ENCODE measurements at regions not wholly inside any gene's neighbourhood (a gene's known extent, or its start where the extent isn't known, plus 50 kb on each side); places are given as distances from the start of the nearest gene placed in this dataset.
A peak's percentile ranks its signal among the peaks of the same experiment; 100 is the strongest.

- H3K36me3 ChIP-seq (ENCODE audit: insufficient read depth, low read length), result no peaks in the 10 kb centered on the region
- H2AFZ ChIP-seq (ENCODE audit: low read length), result no peak overlapping the region
- no peaks in the 10 kb centered on the region for H3F3A ChIP-seq (ENCODE audit: low read depth)
- no peaks in the 10 kb centered on the region for H3K9me2 ChIP-seq (replicated peaks; ENCODE audit: low read depth, low read length)
- H3K4me1 ChIP-seq (ENCODE audit: insufficient read depth, low read length, poor library complexity, severe bottlenecking), result no peaks in the 10 kb centered on the region
- H3K27me3 ChIP-seq (ENCODE audit: insufficient read depth, low read length, poor library complexity, severe bottlenecking), result no peaks in the 10 kb centered on the region
- no peak overlapping the region for H3K9ac ChIP-seq (ENCODE audit: low read depth, low read length, poor library complexity, severe bottlenecking)
- TF ChIP-seq EZH2phosphoT487 (IDR thresholded peaks at IDR 0.05; ENCODE audit: borderline replicate concordance) (no peak), CTCF (conservative IDR thresholded peaks at IDR 0.05; ENCODE audit: low read length) (0 out of 2 replicates have a peak, but pooled peaks have one; percentile 11)
- no peaks in the 10 kb centered on the region for H3K9me3 ChIP-seq (ENCODE audit: insufficient read depth, low read depth, low read length)
- no peaks in the 10 kb centered on the region for H4K20me1 ChIP-seq (ENCODE audit: insufficient read depth, low read length, poor library complexity, severe bottlenecking)
- H3K4me2 ChIP-seq (ENCODE audit: low read depth, low read length, poor library complexity, severe bottlenecking), result no peak overlapping the region
- H3K79me2 ChIP-seq (ENCODE audit: insufficient read depth, low read length), result no peaks in the 10 kb centered on the region
- H3K4me3 ChIP-seq (ENCODE audit: low read length, poor library complexity, severe bottlenecking), result no peak overlapping the region
These were observed 247.3 kb upstream of the SUCLG2 start for GRCh38 chr3:67901681-67902080.

DNA sequence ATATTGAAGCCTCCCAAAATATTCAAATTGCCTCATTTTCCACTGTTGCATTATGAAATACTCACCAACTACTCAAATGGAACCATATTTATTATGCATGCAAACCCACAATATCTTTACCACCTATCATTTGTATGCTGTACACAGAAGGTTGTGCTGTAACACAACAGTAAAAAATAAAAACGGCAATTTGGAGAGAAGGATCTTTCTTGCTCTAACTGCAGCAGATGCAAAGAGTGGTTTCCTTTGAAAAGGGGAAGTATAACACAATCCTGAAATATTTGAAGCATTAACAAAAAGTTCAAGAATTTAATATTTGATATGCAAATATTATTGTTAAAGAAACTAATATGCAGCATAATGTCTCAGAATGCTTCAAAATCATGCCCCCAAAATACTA, 244.5 kb upstream of the SUCLG2 start:
- H3K9me3 ChIP-seq (ENCODE audit: insufficient read depth, low read depth, low read length), result no peaks in the 10 kb centered on the region
- H2AFZ ChIP-seq (ENCODE audit: low read length), result no peak overlapping the region
- H3K4me3 ChIP-seq (ENCODE audit: low read length, poor library complexity, severe bottlenecking), result no peak overlapping the region
- no peaks in the 10 kb centered on the region for H3K4me1 ChIP-seq (ENCODE audit: insufficient read depth, low read length, poor library complexity, severe bottlenecking)
- no peaks in the 10 kb centered on the region for H3K9me2 ChIP-seq (replicated peaks; ENCODE audit: low read depth, low read length)
- no peaks in the 10 kb centered on the region for H4K20me1 ChIP-seq (ENCODE audit: insufficient read depth, low read length, poor library complexity, severe bottlenecking)
- H3K27me3 ChIP-seq (ENCODE audit: insufficient read depth, low read length, poor library complexity, severe bottlenecking), result no peaks in the 10 kb centered on the region
- H3F3A ChIP-seq (ENCODE audit: low read depth), result no peaks in the 10 kb centered on the region
- TF ChIP-seq CTCF (conservative IDR thresholded peaks at IDR 0.05; ENCODE audit: low read length) (no peak), EZH2phosphoT487 (IDR thresholded peaks at IDR 0.05; ENCODE audit: borderline replicate concordance) (no peak)
- H3K79me2 ChIP-seq (ENCODE audit: insufficient read depth, low read length), result no peaks in the 10 kb centered on the region
- H3K9ac ChIP-seq (ENCODE audit: low read depth, low read length, poor library complexity, severe bottlenecking), result no peak overlapping the region
- H3K4me2 ChIP-seq (ENCODE audit: low read depth, low read length, poor library complexity, severe bottlenecking), result no peak overlapping the region
- H3K36me3 ChIP-seq (ENCODE audit: insufficient read depth, low read length), result no peaks in the 10 kb centered on the region

DNA sequence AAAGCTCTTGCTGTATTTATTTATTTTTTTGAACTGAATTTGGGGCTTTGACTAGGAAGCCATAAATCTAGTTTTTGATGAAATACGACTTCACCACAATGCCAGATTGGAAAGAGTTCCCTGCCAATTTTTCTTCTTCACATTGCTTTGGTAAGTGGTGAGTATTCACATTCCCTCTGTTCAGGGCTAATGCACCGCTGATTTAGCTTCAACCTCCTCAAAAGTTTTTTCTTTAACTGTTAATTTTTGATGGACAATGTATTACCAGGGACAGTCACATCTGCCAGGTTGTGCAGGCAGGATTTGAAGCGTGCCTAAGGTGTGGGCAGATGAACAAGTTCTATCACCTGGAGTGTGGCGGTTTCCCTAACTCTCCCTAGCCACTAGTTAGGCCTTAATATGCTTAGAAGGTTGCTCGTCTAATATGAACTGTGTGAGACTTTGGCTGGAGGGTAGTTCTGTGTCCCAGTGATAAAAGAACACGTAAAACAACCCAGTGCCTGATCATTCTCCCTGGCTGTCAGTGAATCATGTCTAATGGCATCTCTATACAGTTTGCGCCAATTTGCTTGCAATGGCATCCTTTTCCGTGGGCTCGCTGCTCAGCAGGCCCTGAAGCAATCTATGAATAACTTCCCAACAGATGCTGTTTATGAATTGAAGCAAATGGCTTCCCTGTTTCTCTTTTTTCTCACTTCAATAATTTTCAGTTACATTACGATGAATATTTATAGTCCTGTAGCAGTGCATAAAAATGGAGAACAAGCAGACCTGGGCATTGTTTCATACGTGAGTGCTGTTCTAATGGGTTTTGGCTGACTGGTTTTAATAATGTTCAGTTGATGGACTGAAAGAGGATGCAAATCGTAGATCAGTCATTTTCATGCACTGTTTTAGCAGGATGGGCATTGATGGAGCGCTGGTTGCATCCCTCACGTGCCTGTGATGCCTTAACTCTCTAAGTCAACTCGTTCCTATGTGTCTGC, 243.2 kb upstream of the SUCLG2 start:
- no peaks in the 10 kb centered on the region for H3K9me3 ChIP-seq (ENCODE audit: insufficient read depth, low read depth, low read length)
- no peak overlapping the region for H3K4me2 ChIP-seq (ENCODE audit: low read depth, low read length, poor library complexity, severe bottlenecking)

More for the DNA sequence above, 243.2 kb upstream of the SUCLG2 start:
- no peak overlapping the region for H3K9ac ChIP-seq (ENCODE audit: low read depth, low read length, poor library complexity, severe bottlenecking)
- H3F3A ChIP-seq (ENCODE audit: low read depth), result no peaks in the 10 kb centered on the region
- no peaks in the 10 kb centered on the region for H3K79me2 ChIP-seq (ENCODE audit: insufficient read depth, low read length)
- no peaks in the 10 kb centered on the region for H3K27me3 ChIP-seq (ENCODE audit: insufficient read depth, low read length, poor library complexity, severe bottlenecking)
- TF ChIP-seq CTCF (conservative IDR thresholded peaks at IDR 0.05; ENCODE audit: low read length) (no peak), EZH2phosphoT487 (IDR thresholded peaks at IDR 0.05; ENCODE audit: borderline replicate concordance) (no peak)
- no peak overlapping the region for H2AFZ ChIP-seq (ENCODE audit: low read length)
- H3K4me1 ChIP-seq (ENCODE audit: insufficient read depth, low read length, poor library complexity, severe bottlenecking), result no peaks in the 10 kb centered on the region
- no peaks in the 10 kb centered on the region for H4K20me1 ChIP-seq (ENCODE audit: insufficient read depth, low read length, poor library complexity, severe bottlenecking)
- no peaks in the 10 kb centered on the region for H3K36me3 ChIP-seq (ENCODE audit: insufficient read depth, low read length)
- no peak overlapping the region for H3K4me3 ChIP-seq (ENCODE audit: low read length, poor library complexity, severe bottlenecking)
- H3K9me2 ChIP-seq (replicated peaks; ENCODE audit: low read depth, low read length), result no peaks in the 10 kb centered on the region
